Activated CD8-positive, alpha-beta memory T cell treated with anti-CD3 and anti-CD28 coated beads for 48 hours (primary cell): ENCODE measurements at regions not wholly inside any gene's neighbourhood (a gene's known extent, or its start where the extent isn't known, plus 50 kb on each side); places are given as distances from the start of the nearest gene placed in this dataset.

ENCODE experiments used
- DNase-seq, 3 experiments: peaks; one replicate each; pipeline ENCODE4 v3.0.0-alpha.2; 2020; ENCODE audit warnings: low read depth in 2 of 3, low spot score in 2 of 3

DNA sequence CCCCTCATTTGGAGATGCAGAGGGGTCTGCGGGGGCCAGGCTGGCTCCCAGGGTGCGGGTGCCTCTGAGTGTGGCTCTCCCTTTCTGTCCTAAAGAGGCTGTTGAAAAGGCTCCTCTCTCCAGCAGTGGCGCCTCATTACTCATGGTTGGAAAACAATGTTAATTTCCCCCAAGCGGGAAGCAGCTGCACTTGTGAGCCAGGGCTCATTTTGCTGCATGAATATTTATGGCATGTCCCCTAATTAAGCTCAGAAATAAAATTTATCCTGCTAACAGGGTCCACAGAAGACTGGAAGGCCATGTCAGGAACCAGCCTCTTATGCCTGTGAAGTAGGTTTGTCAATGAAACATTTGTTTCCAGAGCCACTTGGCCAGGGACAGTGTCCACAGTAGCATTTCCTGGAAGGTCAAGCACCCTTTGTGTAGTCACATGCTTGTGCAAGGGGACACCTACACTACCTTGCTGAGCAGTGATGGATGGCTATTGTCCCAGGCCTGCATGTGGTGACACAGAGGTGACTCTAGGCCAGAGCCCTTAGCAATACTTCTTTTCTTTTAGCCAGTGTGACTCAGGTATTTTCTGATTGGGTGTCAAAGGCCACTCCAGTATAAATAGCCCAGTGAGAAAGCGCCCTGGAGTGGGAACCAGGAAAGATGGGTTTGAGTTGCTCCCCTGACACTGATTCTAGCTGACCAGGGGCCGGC, 259.0 kb downstream of the FOXD2 start:
- no peak for DNase-seq

DNA sequence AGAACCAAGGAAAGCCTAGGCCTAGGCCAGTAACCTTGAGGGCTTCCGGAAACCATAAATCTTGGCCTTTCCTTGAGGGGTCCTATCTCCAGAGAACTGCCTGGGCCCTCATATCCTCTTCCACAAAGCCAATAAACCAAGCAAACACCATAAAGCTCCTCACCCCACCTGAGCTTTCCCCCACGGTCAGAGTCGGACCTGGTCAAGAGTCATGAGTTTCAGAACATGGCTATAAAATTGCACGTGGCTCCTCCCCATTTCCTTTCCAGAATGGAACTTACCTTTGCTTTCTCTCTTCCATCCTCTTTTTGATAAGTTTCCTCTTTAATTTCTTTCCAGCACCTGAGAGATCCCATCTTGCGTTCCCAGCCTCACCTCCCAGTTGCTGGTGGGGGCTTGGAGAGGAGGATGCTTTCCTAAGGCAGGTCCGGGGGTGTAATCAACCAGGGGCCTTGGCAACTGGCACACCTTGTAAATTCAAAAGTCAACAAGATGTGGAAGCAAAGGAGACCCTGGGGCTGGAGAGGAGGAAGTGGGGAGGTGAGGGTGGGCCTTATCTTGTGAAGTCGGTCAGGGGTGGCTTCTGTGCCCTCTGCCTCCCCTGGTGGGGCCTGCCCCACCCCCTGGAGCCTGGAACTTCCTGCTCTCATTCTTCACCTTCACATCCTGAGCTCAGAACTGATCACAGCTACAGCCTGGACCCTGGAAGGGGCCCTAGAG, 259.9 kb downstream of the FOXD2 start:
- DNase-seq, result no peak

DNA sequence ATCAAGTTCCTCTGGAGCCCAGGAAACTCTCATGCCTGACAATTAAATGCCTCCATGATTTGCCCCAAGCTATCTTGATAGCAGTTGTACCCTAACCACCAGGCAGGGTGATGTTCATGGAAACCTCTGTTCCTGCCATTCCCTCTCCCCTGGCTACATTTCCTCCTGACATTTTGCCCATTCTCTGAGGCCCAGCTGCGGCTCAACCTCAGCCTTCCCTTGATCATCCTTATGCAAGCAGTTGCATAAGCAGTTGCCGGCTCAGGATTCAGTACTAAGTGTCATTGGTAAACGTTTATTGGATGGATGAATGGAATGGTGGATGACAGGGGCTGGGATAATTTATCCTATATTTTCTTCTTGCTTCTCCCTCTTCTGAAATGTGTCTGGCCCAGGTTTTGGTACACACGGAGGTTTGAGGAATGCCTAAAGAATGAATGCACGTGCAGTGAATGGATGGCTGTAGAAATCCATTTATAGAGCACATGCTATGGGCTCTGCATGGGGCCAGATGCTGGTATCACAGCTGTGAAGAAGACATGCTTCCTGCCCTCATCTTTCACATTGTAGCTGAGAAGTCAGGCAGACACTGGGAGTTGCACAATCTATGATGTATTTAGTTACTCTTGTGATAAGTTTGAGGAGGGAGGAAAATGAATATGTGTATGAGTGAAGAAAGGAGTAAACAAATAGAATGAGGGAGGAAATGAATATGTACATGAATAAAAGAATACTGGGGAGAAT, 261.8 kb downstream of the FOXD2 start:
- no peak for DNase-seq

DNA sequence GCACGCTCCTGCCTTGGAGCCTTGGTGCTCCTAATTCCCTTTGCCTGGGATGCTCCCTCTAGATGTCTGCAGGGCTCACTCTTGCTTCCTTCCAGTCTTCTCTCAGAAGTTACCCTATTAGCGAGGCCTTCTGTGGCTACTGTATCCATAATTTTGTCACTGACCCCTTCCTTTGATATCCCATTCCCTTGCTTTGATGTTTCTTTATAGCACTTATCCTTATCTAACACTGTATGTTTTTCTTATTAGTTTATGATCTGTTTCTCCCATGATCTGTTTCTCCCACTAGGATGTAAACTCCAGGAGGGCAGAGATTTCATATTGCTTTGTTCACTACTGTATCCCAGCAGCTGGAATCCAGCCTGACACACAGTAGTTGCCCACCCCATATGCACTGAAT, 263.4 kb downstream of the FOXD2 start:
- DNase-seq, result no peak

DNA sequence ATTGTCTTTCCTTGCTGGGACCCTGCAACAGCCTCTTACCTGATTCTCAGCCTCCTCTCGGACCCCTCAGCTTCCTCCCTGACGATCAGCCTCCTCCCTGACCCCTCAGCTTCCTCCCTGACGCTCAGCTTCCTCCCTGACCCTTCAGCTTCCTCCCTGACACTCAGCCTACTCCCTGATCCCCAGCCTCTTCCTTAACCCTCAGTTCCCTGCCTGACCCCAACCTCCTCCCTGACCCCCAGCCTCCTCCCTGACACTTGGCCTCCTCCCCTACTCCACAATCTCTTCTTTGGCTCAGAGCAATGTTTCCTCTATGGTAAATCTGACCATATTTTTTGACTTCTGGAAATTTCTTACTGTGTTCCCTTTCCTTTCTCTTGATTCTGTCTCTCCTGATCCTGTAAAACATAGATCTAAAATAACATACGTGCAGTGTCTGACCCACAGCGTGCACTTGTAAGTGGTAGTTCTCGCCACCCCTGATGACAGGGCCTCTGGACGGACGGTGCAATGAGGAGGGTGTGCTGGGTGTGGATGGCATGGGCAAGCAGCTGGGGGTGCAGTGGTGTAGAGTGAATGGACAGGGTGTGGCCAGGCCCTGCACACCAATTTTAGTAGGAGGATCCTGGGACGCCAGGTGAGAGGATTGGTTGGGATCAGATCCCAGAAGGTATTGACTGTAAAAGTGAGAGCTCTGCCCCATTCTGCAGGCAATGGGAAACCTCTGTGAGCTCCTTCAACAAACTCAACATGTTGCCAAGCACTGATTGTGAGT, 264.1 kb downstream of the FOXD2 start:
- DNase-seq, result no peak

DNA sequence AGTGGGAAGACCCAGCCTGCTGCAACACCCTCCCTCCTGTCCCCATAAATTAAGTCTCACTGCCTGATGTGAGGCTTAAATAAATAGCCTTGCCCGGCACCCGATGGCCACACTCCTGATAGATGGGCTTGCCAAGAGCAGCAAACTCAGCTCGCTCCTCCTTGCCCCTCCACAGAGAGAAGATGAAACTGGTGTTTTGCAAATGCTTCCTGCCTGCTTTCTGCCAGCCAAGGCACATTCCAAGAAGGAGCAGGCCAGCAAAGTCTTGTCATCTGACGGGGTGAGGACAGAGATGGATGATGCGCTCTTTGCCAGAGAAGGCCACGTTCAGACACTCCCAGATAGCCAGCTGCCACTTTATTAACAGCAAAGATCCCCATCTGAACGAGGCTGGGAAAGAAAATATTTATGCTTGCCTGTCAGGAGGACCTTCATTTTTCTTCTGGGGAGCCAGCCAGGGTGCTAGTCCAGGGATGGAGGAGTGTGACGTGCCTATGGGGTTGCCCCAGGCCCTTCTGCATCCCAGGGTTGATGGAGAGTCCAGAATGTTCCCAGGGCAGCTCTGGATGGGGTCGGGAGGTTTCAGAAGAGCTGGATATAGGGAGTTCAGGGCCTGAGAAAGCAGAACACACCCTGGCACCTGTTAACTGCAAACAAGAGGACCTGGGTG, 265.4 kb downstream of the FOXD2 start:
- DNase-seq, result no peak

DNA sequence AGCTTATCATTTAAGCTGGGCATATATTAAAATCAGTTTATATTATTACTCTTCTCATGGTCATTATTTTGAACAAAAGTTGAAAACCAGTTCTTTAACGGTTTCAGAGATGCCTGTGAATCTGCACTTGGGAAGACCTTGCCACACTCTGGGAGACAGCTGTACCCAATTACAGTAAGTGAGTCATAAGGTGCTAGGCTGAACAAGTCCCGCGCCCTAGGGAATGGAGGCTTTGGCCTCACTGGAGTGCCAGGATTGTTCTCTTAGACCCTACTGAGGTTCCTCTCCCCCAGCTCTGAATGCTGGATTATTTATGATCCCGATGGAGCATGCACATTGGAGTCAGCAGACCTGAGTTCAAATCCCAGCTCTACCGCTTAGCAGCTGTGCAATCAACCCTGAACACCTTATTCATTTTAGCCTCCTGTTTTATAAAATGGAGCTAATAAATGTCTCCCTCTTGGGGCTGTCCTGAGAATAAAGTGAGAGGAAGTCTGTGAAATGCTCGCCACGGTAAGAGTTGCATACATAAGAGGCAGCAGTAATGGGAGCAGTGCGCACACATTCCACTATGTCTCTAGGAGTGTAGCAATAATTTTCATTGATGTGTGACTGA, 266.2 kb downstream of the FOXD2 start:
- DNase-seq, result no peak

DNA sequence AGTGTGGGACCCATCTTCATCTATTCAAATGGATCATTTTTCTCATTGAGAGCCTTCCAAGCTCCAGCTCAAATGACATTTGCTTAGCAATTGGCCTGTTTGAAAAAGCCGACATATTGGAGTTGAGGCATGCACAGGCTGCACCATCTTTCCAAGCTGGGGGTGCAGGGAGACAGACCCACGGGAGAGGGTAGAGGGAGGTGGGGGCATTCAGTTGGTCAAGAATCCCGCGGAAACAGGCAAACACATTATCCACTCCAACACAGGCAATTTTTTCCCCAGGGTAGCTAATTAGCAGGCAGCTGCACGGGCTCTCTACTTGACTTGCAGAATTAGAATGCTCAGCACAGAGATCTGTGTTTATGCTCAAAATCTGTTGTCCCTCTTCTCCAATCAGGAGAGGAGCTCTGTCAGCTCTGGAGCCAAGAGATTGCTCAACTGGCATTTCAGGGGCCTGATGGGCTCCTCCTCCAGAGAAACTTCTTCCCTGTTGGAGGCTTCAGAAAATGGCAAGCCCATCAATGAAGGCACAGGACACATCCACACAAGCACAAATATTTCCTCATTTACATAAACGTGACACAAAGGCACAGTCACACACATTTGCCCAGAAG, 267.8 kb downstream of the FOXD2 start:
- no peak for DNase-seq

DNA sequence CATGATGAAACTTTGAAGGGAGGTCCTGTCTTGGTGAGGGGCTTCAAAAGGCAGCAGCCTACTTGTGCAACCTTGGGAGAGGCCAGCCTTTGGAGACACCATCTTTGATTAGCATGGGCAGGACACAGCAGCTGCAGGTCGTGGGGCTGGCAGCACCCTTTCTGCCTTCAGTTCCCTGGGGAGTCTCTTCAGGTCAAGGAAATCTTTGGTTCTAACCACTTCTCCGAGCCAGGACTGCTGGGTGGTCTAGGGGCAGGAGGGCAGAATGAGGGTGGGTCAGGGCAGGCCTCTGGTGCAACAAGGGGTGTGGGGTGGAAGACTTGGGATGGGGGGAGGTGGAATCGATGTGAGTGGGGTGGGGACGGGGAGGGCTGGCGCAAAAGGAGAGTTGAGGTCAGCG, 269.7 kb downstream of the FOXD2 start:
- DNase-seq, result no peak

DNA sequence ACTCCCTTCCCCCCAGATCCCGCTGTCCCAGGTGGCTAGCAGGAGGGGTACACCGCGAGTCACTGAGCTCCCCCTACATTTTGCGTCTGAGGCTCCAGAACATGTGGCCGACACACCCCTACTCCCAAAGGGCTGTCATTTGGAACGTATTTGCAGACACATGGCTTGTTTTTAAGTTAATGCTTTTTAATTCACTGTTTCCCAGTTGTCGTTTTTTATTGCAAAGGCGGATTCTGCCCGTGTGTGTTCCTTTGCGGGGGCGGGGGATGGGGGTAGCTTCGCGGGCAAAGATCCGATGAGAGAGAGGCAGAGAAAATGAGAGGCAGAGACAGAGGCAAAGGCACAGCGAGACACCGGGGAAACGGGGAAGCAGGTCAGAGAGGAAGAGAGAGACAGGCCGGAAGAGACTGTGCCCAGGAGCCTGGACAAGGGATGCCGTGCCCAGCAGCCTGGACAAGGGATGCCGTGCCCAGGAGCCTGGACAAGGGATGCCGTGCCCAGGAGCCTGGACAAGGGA, 270.2 kb downstream of the FOXD2 start:
- no peak for DNase-seq

DNA sequence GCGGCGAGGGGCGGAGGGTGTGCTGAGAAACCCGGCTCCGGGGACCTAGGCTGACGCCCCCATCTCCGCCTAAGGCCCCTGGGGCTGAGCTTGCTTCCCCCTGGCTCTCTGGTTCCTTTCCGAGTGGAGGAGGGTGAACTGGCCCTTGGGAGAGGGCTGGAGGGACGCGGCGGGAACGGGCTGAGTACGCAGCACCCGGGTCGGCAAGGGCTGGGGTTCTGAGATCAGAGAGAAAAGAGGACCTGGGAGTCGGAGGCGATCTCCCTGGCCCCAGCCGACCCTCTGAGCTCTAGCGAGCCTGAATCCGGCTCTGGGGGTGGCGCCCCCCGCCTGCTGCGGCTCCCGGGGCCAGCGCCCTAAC, 270.8 kb downstream of the FOXD2 start:
- DNase-seq, result no peak

DNA sequence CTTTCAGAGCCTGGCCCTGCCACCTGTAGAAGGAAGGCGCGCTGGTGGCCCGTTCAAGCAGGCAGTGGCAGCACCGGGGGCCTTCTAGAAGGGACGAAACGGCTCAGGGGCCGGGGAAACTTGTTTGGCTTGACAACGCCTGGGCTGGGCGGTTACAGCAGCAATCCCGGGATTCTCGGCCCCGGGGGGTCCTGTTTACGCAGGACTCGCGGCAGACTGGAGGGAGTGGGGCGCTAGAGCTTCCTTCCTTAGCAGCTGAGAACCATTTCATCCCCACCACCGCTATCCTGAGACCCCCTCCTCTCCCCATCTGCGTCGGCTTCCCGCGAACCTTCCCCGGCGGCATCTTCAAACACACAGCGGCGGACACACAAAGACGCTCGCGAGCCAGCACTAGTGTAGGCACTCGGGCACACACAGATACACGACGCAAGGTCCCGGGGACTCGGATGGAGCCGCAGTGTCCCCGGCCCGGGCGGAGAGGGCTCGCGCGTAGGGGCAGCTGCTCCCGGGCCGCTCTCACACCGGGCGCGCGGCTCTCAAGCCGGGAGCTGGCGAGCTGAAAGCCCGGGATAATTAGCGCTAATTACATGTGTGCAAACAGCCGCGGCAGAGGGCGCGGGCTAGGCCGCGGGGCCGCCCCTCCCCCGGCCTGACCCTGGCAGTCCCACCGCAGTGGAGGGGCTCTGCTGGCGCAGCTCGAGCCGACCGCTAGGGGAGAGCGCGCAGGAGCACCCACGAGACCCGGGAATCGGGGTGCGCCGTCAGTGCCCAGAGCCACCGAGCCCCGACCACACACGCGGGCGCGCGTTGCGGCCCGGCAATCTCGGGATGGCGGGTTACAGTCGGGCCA, 271.4 kb downstream of the FOXD2 start:
- DNase-seq, result no peak

DNA sequence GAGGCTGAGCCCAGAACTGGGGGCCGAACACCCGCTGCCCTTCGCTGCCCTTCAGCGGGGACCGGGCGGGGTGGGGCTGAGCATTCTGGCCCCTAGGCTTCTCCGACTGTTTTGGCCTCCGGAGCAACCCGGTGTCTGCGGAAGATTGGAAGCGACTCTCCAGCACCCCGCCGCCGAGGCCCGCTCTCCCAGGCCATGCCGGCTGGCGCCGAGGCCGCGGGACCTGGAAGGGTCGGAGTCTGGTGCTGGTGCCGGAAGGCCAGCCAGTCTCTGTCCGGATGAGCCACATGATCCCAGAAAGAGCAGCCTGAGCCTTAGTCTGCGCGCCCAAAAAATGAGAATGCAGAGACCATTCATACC, 272.0 kb downstream of the FOXD2 start:
- no peak for DNase-seq

DNA sequence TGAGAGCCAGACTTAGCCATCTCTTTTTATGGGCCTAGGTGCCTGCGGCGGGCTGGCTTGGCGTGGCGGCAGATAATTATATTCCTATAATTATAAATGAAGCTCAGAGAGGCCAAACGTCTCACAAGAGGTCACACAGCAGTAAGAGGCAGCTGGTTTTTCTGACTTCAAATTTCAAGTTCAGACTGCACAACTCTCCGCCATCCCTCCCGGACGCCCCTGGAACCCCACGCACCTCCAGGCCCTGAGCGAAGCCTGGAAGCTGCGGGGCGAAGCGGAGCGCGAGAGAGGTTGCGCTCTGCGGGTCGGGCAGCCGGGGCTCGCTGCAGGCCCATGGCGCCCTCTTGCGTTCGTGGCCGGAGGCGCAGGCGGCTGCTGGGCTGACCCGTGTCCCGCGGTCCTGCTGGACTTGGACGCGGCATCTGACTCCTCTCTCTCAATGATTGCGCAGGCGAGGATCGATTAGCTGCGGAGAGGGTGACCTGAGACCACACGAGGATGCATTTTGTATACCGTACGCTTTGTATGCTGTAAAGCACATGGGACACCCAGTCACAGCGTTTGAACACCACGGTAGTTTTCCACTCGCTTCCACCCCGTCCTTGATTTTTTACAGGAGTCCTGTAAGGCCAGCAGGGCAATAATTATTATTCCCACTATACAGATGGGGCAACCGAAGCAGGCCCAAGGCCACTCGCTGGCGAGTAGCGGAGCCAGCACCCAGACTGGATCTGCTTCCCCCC, 272.7 kb downstream of the FOXD2 start:
- peak; percentile 42 to 74 (median 61) for DNase-seq
